AG04450 (cell line): ENCODE measurements at regions not wholly inside any gene's neighbourhood (a gene's known extent, or its start where the extent isn't known, plus 50 kb on each side); places are given as distances from the start of the nearest gene placed in this dataset.

Experiments used
- CTCF ChIA-PET: fragments of 300-600, 350-600 bp; formaldehyde crosslinking; extraction: SDS; loops from one replicate; lab custom pipeline; 2022; ENCODE audit warnings: antibody characterized with exemption, inconsistent platforms; lab: Charles Lee
- POLR2A ChIA-PET: fragments of 350-600 bp; formaldehyde crosslinking; extraction: SDS; loops from one replicate; lab custom pipeline; 2021; ENCODE audit warnings: antibody characterized with exemption, inconsistent platforms; lab: Yijun Ruan, JAX
- DNase-seq: peaks from one replicate; pipeline ENCODE4 v3.0.0-alpha.2; 2011; ENCODE audit warnings: low read depth, low spot score
- H3K27ac ChIP-seq: one replicate; pipeline ENCODE4 v1.5.1; 2012; ENCODE audit warnings: low read depth, low read length, control low read depth
- H3K27me3 ChIP-seq: one replicate; pipeline ENCODE4 v1.6.0; 2012; ENCODE audit warnings: low read length; ENCODE audit not compliant: control insufficient read depth, insufficient read depth
- H3K4me3 ChIP-seq: 2 replicates; pipeline ENCODE4 v1.5.1; 2011; ENCODE audit warnings: mild to moderate bottlenecking, low read depth, low read length, control low read depth
- H3K9me3 ChIP-seq: 2 replicates; pipeline ENCODE4 v1.5.1; 2012; ENCODE audit warnings: low read length; ENCODE audit not compliant: control insufficient read depth, insufficient read depth
- CTCF ChIP-seq: IDR thresholded peaks from 2 replicates; pipeline ENCODE4 v1.5.1; 2011; ENCODE audit warnings: low read depth, low read length, control low read depth, inconsistent platforms

- no peaks in the 10 kb centered on the region for H3K27me3 ChIP-seq
- CTCF ChIA-PET, result interaction anchor here (2.9 kb wide), 1 partner anchor 22 kb away, joined by 14 read pairs; no protein-coding TSS in a partner anchor
- DNase-seq, result peak; percentile 1
- H3K4me3 ChIP-seq, result no peak overlapping the region
- H3K9me3 ChIP-seq, result no peaks in the 10 kb centered on the region; the same call in 1 of the 2 replicates
- TF ChIP-seq CTCF, result no peak
- POLR2A ChIA-PET, result no interaction called here
- no peak overlapping the region for H3K27ac ChIP-seq
Observed at GRCh38 chr6:153210083-153210482, 79.0 kb upstream of the RGS17 start.

DNA sequence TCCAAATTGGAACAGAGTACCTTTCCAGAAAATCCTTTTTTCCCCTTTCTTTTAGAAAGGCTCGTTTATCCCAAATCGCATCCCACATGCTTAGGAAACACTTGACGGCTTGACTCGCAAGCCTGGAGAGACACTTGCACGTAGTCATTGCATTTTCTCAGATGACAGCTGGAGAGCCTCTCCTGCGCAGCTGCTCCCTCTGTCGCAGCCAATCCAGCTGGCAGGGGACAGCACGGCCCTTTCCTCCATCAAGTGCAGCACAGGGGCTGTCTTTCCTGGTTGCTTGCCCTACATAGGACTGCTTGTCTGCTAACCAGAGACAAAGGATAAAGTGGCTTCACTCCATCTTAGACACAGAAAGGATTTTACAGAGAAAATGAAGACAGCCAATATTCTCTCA, 77.6 kb upstream of the RGS17 start:
- H3K27ac ChIP-seq, result no peak overlapping the region
- ChIA-PET POLR2A (no interaction called here), CTCF (no interaction called here)
- TF ChIP-seq CTCF, result no peak
- no peak overlapping the region for H3K4me3 ChIP-seq
- DNase-seq, result no peak
- H3K27me3 ChIP-seq, result no peaks in the 10 kb centered on the region
- no peaks in the 10 kb centered on the region; the same call in 1 of the 2 replicates for H3K9me3 ChIP-seq

GRCh38 chr6:153207617-153208016, 76.5 kb upstream of the RGS17 start:
- TF ChIP-seq CTCF, result no peak
- POLR2A ChIA-PET, result no interaction called here
- CTCF ChIA-PET, result interaction anchor here (0.8 kb wide), 1 partner anchor 24 kb away, joined by 3 read pairs; no protein-coding TSS in a partner anchor

DNA sequence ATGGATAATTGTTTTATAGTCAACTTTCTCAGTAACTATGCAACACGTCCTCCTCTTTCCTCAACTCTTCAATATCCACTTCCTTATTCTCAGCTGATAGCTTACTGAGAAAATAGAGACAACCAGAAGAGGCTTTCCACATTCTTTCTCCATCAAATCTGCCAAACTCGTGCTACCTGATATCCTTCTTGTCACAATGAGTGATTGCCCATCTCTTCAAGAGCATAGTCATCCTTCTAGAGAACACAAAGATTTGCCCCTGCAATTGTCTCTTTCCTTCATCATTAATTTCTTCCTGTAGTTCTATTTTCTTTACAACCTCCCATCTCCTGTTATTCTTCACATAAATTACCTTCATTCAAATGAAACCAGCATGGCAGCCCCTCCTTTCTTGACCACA, 75.9 kb upstream of the RGS17 start:
- Histone ChIP-seq H3K27me3 (no peaks in the 10 kb centered on the region), H3K27ac (no peak overlapping the region), H3K9me3 (no peaks in the 10 kb centered on the region; the same call in 1 of the 2 replicates), H3K4me3 (no peak overlapping the region)
- DNase-seq, result no peak
- TF ChIP-seq CTCF, result no peak
- CTCF ChIA-PET, result interaction anchor here (0.6 to 0.9 kb wide), 2 partner anchors 17 to 564 kb away, joined by 3 read pairs; no protein-coding TSS in a partner anchor
- POLR2A ChIA-PET, result no interaction called here

More at GRCh38 chr6:153207617-153208016, 76.5 kb upstream of the RGS17 start:
- Histone ChIP-seq H3K9me3 (no peaks in the 10 kb centered on the region; the same call in 1 of the 2 replicates), H3K27ac (no peak overlapping the region), H3K4me3 (no peak overlapping the region), H3K27me3 (no peaks in the 10 kb centered on the region)
- no peak for DNase-seq

DNA sequence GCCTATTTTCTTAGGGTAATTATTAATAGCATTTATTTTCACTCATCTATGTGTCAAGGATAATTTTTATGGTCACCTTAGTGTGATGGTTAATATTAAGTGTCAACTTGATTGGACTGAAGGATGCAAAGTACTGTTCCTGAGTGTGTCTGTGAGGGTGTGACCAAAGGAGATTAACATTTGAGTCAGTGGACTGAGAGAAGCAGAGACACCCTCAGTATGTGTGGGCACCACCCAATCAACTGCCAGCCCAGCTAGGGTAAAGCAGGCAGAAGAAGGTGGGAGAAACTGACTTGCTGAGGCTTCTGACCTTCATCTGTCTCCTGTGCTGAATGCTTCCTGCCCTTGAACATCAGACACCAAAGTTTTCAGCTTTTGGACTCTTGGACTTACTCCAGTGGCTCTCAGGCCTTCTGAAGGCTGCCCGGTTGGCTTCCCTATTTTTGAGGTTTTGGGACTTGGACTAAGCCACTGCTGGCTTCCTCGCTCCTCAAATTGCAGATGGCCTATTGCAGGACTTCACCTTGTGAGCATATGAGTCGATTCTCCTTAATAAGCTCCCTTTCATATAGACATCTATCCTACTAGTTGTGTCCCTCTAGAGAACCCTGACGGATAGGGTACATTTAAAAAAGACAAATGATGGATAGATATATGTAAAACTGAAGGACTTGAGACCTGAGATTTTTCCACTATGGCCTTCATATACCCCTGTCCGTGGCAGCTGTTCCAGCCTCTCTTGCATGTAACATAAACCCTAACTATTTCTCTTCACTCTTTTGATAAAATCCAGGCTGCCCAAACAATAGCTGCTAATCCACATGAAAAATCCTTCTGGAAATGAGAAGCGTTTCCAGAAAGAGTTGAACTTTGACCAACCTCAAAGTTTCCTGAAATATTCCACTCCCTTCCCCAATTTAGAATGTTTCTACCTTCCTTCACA, 62.1 kb upstream of the RGS17 start:
- Histone ChIP-seq H3K27me3 (no peaks in the 10 kb centered on the region), H3K27ac (no peak overlapping the region), H3K4me3 (no peak overlapping the region), H3K9me3 (no peaks in the 10 kb centered on the region)
- POLR2A ChIA-PET, result no interaction called here
- CTCF ChIA-PET, result interaction anchor here (1.4 kb wide), 1 partner anchor 38 kb away, joined by 4 read pairs; no protein-coding TSS in a partner anchor
- DNase-seq, result no peak
- TF ChIP-seq CTCF, result no peak
